Tibial artery (tissue), 4 donors: ENCODE measurements at regions not wholly inside any gene's neighbourhood (a gene's known extent, or its start where the extent isn't known, plus 50 kb on each side); places are given as distances from the start of the nearest gene placed in this dataset.

ENCODE experiments used
- DNase-seq, 2 donors: peaks; one replicate each; pipeline ENCODE4 v3.0.0-alpha.2; 2019
- H3K27ac ChIP-seq, 2 donors: fragments of 200-600 bp; sonication (generic) in 1 of 2; 1 replicate in 1 of 2; 2 replicates in 1 of 2; pipeline ENCODE4 v1.5.1; 2018 to 2019; ENCODE audit warnings: mild to moderate bottlenecking in 1 of 2
- H3K27me3 ChIP-seq, 2 donors: fragments of 200-600 bp; sonication (generic) in 1 of 2; one replicate each; pipeline versions ENCODE4 v1.5.1 to v1.6.0; 2016 to 2019
- H3K36me3 ChIP-seq, 3 donors: fragments of 200-600 bp; sonication (generic) in 2 of 3; one replicate each; pipeline ENCODE4 v1.5.1; 2016 to 2019; ENCODE audit warnings: mild to moderate bottlenecking in 2 of 3
- H3K4me1 ChIP-seq, 4 donors: fragments of 200-600 bp; sonication (generic) in 2 of 4; 1 replicate in 3 of 4; 2 replicates in 1 of 4; pipeline ENCODE4 v1.5.1; 2016 to 2019
- H3K4me3 ChIP-seq, 2 donors: fragments of 200-600 bp; sonication (generic) in 1 of 2; 1 replicate in 1 of 2; 2 replicates in 1 of 2; pipeline ENCODE4 v1.5.1; 2018 to 2019; ENCODE audit warnings: mild to moderate bottlenecking in 2 of 2
- H3K9me3 ChIP-seq, 3 donors: fragments of 200-600 bp; sonication (generic) in 1 of 3; one replicate each; pipeline ENCODE4 v1.5.1; 2016 to 2019
- intact Hi-C: fragments of 100-400 bp; cut with DNase I; formaldehyde crosslinking; loops from one replicate; pipeline ENCODE4 v1.15.0; 2023; ENCODE audit warnings: low total_unique reads
- TF ChIP-seq, protein P1 (sequence below), 2 experiments: fragments of 200-600 bp in 1 of 2; fragments of 450-650 bp in 1 of 2; IDR thresholded peaks; one replicate each; pipeline ENCODE4 v1.5.1; 2017 to 2019; ENCODE audit warnings: antibody characterized with exemption in 2 of 2, mild to moderate bottlenecking in 1 of 2, moderate library complexity in 1 of 2

- intact Hi-C loops: no loop called here
- Histone ChIP-seq H3K4me1 (peaks cover 0 to 4% (median 0%) of the 10 kb centered on the region in 4 donors), H3K9me3 (no peaks in the 10 kb centered on the region), H3K36me3 (no peaks in the 10 kb centered on the region), H3K27ac (no peak overlapping the region), H3K27me3 (peaks cover 0 to 3% of the 10 kb centered on the region in 2 donors), H3K4me3 (no peak overlapping the region)
- DNase-seq: no peak
- TF ChIP-seq, protein P1, sequence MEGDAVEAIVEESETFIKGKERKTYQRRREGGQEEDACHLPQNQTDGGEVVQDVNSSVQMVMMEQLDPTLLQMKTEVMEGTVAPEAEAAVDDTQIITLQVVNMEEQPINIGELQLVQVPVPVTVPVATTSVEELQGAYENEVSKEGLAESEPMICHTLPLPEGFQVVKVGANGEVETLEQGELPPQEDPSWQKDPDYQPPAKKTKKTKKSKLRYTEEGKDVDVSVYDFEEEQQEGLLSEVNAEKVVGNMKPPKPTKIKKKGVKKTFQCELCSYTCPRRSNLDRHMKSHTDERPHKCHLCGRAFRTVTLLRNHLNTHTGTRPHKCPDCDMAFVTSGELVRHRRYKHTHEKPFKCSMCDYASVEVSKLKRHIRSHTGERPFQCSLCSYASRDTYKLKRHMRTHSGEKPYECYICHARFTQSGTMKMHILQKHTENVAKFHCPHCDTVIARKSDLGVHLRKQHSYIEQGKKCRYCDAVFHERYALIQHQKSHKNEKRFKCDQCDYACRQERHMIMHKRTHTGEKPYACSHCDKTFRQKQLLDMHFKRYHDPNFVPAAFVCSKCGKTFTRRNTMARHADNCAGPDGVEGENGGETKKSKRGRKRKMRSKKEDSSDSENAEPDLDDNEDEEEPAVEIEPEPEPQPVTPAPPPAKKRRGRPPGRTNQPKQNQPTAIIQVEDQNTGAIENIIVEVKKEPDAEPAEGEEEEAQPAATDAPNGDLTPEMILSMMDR (IDR thresholded peaks at IDR 0.05): no peak
Measured at GRCh38 chr11:36791957-36792356, 193.9 kb upstream of the RAG2 start.

- intact Hi-C loops: no loop called here
- no peaks in the 10 kb centered on the region for H3K36me3 ChIP-seq
- H3K27me3 ChIP-seq: peaks cover 0 to 1% of the 10 kb centered on the region in 2 donors
- TF ChIP-seq, protein P1 (IDR thresholded peaks at IDR 0.05): no peak
- no peak overlapping the region for H3K27ac ChIP-seq
- H3K9me3 ChIP-seq: no peaks in the 10 kb centered on the region
- H3K4me3 ChIP-seq: no peak overlapping the region
- H3K4me1 ChIP-seq: peaks cover 0 to 4% (median 0%) of the 10 kb centered on the region in 4 donors
- DNase-seq: no peak
Measured at GRCh38 chr11:36790526-36790925, 192.5 kb upstream of the RAG2 start.

DNA sequence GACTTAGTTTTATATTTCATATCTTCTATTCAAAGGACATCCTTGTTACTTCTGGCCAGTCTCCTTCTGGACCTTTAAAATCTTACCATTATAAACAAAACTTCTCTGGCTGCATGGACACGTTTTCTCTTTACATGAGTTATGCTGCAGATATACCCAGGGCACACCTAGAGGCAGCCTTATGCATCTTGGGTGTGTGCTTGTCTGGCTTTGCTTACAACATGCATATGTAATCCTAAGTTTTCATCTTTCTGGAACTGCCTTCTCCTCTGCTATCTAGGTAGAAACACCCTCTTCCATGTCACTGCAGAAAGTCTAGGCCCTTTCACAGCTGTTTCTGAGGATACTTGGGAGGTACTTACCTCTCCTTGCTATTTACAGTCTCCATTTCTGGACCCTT, 185.8 kb upstream of the RAG2 start:
- H3K27me3 ChIP-seq: no peaks in the 10 kb centered on the region
- H3K27ac ChIP-seq: no peak overlapping the region
- TF ChIP-seq, protein P1 (IDR thresholded peaks at IDR 0.05): no peak
- no peaks in the 10 kb centered on the region for H3K9me3 ChIP-seq
- no peaks in the 10 kb centered on the region for H3K36me3 ChIP-seq
- no peaks in the 10 kb centered on the region for H3K4me1 ChIP-seq
- intact Hi-C loops: no loop called here
- no peak overlapping the region for H3K4me3 ChIP-seq
- no peak for DNase-seq

DNA sequence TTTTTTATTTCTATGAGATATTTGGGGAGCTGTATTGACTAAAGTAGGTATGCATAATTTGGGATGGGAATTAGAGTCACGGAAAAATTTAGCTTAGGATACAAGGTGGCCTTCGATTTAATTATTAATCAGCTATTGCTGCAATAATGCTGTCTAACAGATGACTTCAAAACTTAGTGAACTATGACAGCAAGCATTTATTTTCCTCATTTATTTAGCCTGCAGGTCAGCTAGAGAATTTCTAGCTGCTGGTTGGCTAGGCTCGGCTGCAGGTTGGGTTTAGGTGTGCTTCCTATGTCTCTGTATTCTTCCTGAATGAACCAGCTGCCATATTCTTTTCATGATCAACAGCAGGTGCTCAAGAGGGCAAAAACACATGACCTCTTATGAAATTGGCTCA, 181.8 kb upstream of the RAG2 start:
- no peaks in the 10 kb centered on the region for H3K4me1 ChIP-seq
- H3K9me3 ChIP-seq: no peaks in the 10 kb centered on the region
- intact Hi-C loops: no loop called here
- no peak for DNase-seq
- TF ChIP-seq, protein P1 (IDR thresholded peaks at IDR 0.05): no peak
- H3K27ac ChIP-seq: no peak overlapping the region
- no peaks in the 10 kb centered on the region for H3K27me3 ChIP-seq
- no peak overlapping the region for H3K4me3 ChIP-seq
- no peaks in the 10 kb centered on the region for H3K36me3 ChIP-seq

DNA sequence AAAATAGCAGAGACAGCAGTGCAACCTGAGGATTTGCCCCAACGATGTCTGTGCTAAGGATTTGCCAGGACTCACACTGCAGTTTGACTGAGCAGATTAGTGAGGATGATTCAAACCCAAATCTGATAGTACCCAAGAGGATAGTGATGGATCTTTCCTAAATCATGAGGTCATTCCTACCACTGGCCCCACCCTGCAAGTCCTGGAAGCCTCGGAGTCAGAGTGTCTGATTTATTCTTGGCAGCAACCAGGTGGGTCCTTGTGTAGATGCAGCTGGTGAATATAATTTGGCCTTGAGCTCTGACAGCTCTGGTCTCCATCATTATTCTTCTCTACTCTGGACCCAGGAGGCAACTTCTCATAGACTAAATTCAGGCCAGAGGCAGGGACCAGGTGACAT, 179.3 kb upstream of the RAG2 start:
- Histone ChIP-seq H3K9me3 (no peaks in the 10 kb centered on the region), H3K27ac (no peak overlapping the region), H3K4me3 (no peak overlapping the region), H3K36me3 (no peaks in the 10 kb centered on the region), H3K27me3 (no peaks in the 10 kb centered on the region), H3K4me1 (no peaks in the 10 kb centered on the region)
- intact Hi-C loops: no loop called here
- no peak for DNase-seq
- TF ChIP-seq, protein P1 (IDR thresholded peaks at IDR 0.05): no peak

GRCh38 chr11:36775756-36776155, 177.7 kb upstream of the RAG2 start:
- TF ChIP-seq, protein P1 (IDR thresholded peaks at IDR 0.05): no peak
- no peaks in the 10 kb centered on the region for H3K27me3 ChIP-seq
- H3K36me3 ChIP-seq: no peaks in the 10 kb centered on the region
- H3K4me1 ChIP-seq: no peaks in the 10 kb centered on the region
- H3K4me3 ChIP-seq: no peak overlapping the region
- no peaks in the 10 kb centered on the region for H3K9me3 ChIP-seq
- no peak overlapping the region for H3K27ac ChIP-seq
- intact Hi-C loops: no loop called here
- no peak for DNase-seq
